HL-60 (cell line): ENCODE measurements at regions not wholly inside any gene's neighbourhood (a gene's known extent, or its start where the extent isn't known, plus 50 kb on each side); places are given as distances from the start of the nearest gene placed in this dataset.

Experiments used
- CTCF ChIP-seq: IDR thresholded peaks from one replicate; pipeline ENCODE4 v1.5.1; 2011; ENCODE audit warnings: low read length, control low read depth, inconsistent platforms; ENCODE audit not compliant: insufficient read depth
- GABPA ChIP-seq: IDR thresholded peaks from 2 replicates; pipeline ENCODE4 v1.6.1; 2012; ENCODE audit warnings: low read depth
- POLR2AphosphoS5 ChIP-seq: IDR thresholded peaks from 2 replicates; pipeline ENCODE4 v1.6.1; 2012; ENCODE audit warnings: low read depth
- TF ChIP-seq, protein P1 (sequence below): IDR thresholded peaks from 2 replicates; pipeline ENCODE4 v1.6.1; 2012; ENCODE audit warnings: low read depth; ENCODE audit not compliant: insufficient replicate concordance

DNA sequence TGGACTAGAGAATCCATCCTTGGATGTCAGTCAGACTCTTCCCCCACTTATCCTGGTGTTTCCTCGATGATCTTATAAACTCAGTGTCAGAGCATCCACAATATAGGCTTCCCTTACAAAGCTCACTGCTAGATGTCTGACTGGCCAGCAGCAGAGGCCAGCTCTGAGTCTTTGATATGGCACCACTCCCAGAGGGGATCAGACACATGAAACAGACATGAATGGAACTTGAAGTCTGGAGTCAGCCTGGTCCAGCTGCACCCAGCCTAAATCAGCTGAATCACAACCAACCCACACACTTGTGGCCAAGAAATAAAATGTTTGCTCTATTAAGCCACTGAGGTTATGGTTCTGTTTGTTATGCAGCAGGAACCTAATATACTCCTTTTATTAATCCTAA lies 129.6 kb upstream of the MED14 start:
- TF ChIP-seq CTCF, result no peak
- TF ChIP-seq POLR2AphosphoS5, result no peak
- TF ChIP-seq GABPA, result no peak
- TF ChIP-seq, protein P1, sequence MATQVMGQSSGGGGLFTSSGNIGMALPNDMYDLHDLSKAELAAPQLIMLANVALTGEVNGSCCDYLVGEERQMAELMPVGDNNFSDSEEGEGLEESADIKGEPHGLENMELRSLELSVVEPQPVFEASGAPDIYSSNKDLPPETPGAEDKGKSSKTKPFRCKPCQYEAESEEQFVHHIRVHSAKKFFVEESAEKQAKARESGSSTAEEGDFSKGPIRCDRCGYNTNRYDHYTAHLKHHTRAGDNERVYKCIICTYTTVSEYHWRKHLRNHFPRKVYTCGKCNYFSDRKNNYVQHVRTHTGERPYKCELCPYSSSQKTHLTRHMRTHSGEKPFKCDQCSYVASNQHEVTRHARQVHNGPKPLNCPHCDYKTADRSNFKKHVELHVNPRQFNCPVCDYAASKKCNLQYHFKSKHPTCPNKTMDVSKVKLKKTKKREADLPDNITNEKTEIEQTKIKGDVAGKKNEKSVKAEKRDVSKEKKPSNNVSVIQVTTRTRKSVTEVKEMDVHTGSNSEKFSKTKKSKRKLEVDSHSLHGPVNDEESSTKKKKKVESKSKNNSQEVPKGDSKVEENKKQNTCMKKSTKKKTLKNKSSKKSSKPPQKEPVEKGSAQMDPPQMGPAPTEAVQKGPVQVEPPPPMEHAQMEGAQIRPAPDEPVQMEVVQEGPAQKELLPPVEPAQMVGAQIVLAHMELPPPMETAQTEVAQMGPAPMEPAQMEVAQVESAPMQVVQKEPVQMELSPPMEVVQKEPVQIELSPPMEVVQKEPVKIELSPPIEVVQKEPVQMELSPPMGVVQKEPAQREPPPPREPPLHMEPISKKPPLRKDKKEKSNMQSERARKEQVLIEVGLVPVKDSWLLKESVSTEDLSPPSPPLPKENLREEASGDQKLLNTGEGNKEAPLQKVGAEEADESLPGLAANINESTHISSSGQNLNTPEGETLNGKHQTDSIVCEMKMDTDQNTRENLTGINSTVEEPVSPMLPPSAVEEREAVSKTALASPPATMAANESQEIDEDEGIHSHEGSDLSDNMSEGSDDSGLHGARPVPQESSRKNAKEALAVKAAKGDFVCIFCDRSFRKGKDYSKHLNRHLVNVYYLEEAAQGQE, result no peak
